ENCODE measurements at regions not wholly inside any gene's neighbourhood (a gene's known extent, or its start where the extent isn't known, plus 50 kb on each side); places are given as distances from the start of the nearest gene placed in this dataset.
"Not testable (repeated sequence)": the region's sequence is repeated elsewhere in the genome, so short reads cannot be mapped to it uniquely, and the experiment has no call there.

- DNase-seq (ENCODE audit: low read depth, low spot score); H2AFZ ChIP-seq (ENCODE audit: low read depth, low read length, poor library complexity, severe bottlenecking): not testable (repeated sequence)
Observed at GRCh38 chr1:30204916-30205315, 518.5 kb downstream of the MATN1 start.

GRCh38 chr1:30201015-30201414 is 522.4 kb downstream of the MATN1 start:
- RAD21 ChIA-PET (ENCODE audit: low non-redundant PET in 1 of 2, low total read pairs in 2 of 2, uncharacterized antibody in 2 of 2, unreplicated experiment in 2 of 2): no interaction called here
- intact Hi-C loops (cut with micrococcal nuclease): no loop called here
- Histone ChIP-seq H3K27ac (ENCODE audit: low read depth, low read length) (no peak overlapping the region), H3K27me3 (ENCODE audit: insufficient read depth, low read length) (peaks cover 26% of the 10 kb centered on the region), H3K9me3 (ENCODE audit: control insufficient read depth in 1 of 2, insufficient read depth in 1 of 2, low read depth in 1 of 2, low read length in 2 of 2) (no peaks in the 10 kb centered on the region; a peak in 1 of 4 replicates), H3K4me1 (ENCODE audit: control insufficient read depth in 1 of 2, insufficient read depth in 2 of 2, low read length in 2 of 2) (no peaks in the 10 kb centered on the region), H3K9me2 (ENCODE audit: insufficient read depth) (no peaks in the 10 kb centered on the region), H4K20me1 (ENCODE audit: insufficient read depth) (no peaks in the 10 kb centered on the region), H3K9ac (ENCODE audit: low read length) (no peak overlapping the region), H3K4me3 (replicated peaks in 1 of 2; ENCODE audit: low read depth in 1 of 2, low read length in 2 of 2) (no peak overlapping the region), H2AFZ (ENCODE audit: low read depth, low read length, poor library complexity, severe bottlenecking) (no peak overlapping the region), H3K36me3 (ENCODE audit: control insufficient read depth in 1 of 2, insufficient read depth in 2 of 2, low read length in 2 of 2) (no peaks in the 10 kb centered on the region), H3K4me2 (ENCODE audit: low read length) (no peak overlapping the region), H3K79me2 (ENCODE audit: insufficient read depth, low read length) (no peaks in the 10 kb centered on the region)
- CTCF ChIA-PET: no interaction called here
- ATAC-seq: no peak
- TF ChIP-seq POLR2AphosphoS5 (IDR thresholded peaks at IDR 0.05; ENCODE audit: low read depth, low read length) (no peak), REST (IDR thresholded peaks at IDR 0.05; ENCODE audit: low read depth) (no peak)
- DNase-seq (ENCODE audit: low read depth, low spot score): no peak
- BruUV-seq (replicated peaks): no TSS peak
- POLR2A ChIA-PET: no interaction called here

More at GRCh38 chr1:30204916-30205315, 518.5 kb downstream of the MATN1 start:
- H3K36me3 ChIP-seq (ENCODE audit: control insufficient read depth in 1 of 2, insufficient read depth in 2 of 2, low read length in 2 of 2); ATAC-seq; CTCF ChIA-PET; H3K9me2 ChIP-seq (ENCODE audit: insufficient read depth); H4K20me1 ChIP-seq (ENCODE audit: insufficient read depth); H3K4me1 ChIP-seq (ENCODE audit: control insufficient read depth in 1 of 2, insufficient read depth in 2 of 2, low read length in 2 of 2); H3K4me2 ChIP-seq (ENCODE audit: low read length); H3K79me2 ChIP-seq (ENCODE audit: insufficient read depth, low read length); H3K4me3 ChIP-seq (replicated peaks in 1 of 2; ENCODE audit: low read depth in 1 of 2, low read length in 2 of 2); H3K27me3 ChIP-seq (ENCODE audit: insufficient read depth, low read length); intact Hi-C loops (cut with micrococcal nuclease); POLR2A ChIA-PET; H3K9me3 ChIP-seq (ENCODE audit: control insufficient read depth in 1 of 2, insufficient read depth in 1 of 2, low read depth in 1 of 2, low read length in 2 of 2); BruUV-seq (replicated peaks); H3K9ac ChIP-seq (ENCODE audit: low read length); H3K27ac ChIP-seq (ENCODE audit: low read depth, low read length); RAD21 ChIA-PET (ENCODE audit: low non-redundant PET in 1 of 2, low total read pairs in 2 of 2, uncharacterized antibody in 2 of 2, unreplicated experiment in 2 of 2): not testable (repeated sequence)

Data from HCT116 (cell line).